ENCODE measurements at regions not wholly inside any gene's neighbourhood (a gene's known extent, or its start where the extent isn't known, plus 50 kb on each side); places are given as distances from the start of the nearest gene placed in this dataset.
A peak's percentile ranks its signal among the peaks of the same experiment; 100 is the strongest.
"Not testable (repeated sequence)": the region's sequence is repeated elsewhere in the genome, so short reads cannot be mapped to it uniquely, and the experiment has no call there.

DNA sequence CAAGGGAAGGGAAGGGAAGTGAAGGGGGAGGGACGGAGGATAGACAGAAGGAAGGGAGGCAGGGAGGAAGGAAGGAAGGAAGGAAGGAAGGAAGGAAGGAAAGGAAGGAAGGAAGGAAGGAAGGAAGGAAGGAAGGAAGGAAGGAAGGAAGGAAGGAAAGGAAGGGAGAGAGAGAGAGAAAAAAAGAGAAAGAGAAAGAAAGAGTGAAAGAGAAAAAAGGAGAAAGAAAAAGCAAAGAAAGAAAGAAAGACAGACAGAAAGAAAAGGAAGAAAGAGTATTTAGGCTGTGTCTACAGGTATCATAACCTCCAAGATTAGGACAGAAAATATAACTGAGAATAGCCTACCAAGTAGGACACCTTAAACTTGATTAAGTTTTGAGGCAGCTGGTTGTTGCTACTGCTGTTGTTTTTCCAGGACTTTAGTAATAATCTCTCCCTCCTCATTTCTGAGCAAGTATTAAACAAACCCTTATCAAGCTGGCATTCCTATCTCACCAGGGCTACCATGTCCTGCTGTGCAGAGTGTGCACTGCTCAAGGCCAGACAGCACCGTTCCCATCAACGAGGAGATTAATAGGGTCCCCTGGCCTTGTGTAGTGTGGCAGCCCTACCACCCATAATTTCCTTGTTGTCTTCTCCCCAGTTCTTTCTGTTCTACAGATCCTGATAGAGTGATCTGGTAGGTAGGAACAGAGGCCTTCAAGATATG, 90.5 kb upstream of the FHL2 start:
- no peak for DNase-seq (ENCODE audit: low spot score)
- intact Hi-C loops (cut with DNase I) = no loop called here

DNA sequence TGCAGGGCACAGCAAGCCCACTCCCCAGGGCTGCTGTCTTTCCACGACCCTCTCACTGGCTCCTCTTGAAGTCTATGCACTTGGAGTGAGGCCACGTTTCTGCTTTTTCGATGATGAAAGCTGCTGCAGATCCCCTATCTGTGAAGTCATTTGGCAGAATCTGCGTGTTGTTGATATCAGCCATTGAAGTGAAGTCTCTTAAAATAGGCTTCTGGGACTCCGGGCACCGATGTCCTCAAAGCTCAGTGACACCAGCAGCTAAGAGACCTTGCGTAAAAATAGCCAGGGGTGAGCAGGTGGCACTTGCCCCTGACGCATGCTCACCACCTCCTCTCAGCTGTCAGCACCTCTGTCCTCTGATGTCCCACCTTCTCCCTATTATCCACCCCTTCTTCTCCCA, 89.4 kb upstream of the FHL2 start:
- intact Hi-C loops (cut with DNase I) = no loop called here
- no peak for DNase-seq (ENCODE audit: low spot score)

DNA sequence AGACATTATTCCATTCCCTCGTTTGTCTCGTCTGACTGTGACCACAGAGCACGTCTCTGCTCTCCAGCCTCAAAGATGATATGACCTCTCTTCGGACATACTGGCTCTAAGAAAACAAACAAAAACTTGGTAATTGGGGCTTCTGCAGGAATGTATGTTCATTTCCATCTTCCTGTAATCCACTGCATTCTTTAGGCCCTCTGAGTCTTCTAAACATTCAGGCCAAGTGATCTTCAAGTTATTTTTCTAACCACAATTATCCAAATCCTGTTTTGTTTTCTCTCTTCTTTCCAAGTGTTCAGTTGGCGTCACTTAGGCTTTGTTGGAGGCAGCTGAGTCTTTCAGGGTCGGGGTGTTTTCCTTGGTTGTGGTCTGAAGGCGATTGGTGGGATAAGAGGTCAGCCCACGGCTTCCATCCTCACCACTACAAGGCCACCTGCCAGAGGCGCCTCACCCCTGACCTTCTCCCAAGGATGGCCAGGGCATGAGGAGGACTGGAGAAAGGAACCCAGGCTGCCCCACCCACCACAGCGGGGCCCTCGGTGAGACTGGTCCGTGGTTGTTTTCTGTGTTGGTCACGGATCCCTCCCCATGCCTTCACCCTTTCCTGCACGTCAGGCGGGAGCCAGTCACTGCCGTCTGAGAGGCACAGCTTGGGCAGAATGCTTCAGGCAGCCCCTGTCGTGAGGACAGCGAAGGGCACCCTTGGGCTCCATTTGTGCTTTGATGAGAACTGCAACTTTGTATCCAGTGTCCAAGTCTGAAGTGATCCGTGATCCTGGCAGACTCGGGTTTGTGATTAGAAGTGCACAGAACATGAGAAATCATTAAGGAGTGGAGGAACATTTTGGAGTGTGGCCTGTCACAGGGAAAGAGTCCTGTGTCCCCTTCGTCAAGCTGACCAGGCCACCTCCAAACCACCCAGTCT, 88.6 kb upstream of the FHL2 start:
- peak; percentile 87 for DNase-seq (ENCODE audit: low spot score)
- intact Hi-C loops (cut with DNase I) = no loop called here

DNA sequence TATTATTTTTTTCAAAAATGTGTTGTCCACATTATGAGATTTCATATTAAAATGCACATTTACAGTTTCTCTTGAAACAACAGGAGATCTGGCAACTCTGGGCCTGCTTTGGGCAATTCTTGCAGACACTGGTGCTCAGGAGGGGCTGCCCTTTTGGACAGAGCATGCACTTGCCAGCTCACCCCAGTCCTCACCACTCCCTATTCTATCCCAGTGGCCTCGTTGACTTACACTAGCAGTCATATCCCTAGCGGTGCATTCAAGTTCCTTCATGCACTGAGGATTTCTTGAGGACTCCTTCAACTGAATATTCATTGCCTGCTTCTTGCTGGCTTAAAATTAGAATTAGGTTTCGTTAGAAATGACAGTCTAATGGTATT, 87.9 kb upstream of the FHL2 start:
- DNase-seq (ENCODE audit: low spot score) = no peak
- intact Hi-C loops (cut with DNase I) = no loop called here

DNA sequence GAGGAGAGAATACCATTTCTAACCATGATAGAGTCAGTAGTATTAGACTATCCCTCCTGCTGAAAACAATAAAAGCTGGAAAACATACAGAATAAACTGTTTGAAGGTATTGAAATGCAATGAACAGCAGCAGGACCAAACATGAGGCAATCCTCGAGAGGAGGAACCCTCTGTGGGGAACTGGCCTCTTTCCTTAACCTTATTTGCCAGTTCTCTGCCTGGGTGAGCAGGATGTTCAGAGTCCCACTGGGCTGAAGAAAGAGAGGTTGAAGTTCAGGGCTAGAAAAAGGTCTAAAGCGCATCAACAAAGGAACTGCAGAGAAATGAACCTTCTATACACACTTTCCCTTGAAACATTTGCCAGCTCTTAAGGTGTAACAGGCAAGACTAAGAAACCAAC, 79.8 kb upstream of the FHL2 start:
- intact Hi-C loops (cut with DNase I) = no loop called here
- DNase-seq (ENCODE audit: low spot score) = no peak

DNA sequence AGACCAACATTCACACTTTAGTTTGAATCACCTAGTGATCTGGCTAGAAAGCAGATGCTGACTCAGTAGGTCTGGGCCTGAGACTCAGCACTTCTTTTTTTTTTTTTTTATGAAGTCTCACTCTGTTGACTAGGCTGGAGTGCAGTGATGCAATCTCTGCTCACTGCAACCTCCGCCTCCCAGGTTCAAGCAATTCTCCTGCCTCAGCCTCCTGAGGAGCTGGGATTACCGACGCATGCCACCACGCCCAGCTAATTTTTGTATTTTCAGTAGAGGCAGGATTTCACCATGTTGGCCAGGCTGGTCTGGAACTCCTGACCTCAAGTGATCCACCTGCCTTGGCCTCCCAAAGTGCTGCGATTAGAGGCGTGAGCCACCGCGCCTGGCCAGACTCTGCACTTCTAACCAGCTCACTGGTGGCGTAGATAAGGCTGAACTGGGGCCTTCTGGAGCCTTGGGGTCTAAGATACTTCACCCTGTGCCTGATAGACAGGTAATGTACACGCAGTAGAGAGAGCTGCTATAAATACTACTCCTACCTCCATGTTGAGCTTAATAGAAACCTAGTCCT, 78.3 kb upstream of the FHL2 start:
- DNase-seq (ENCODE audit: low spot score); intact Hi-C loops (cut with DNase I): not testable (repeated sequence)

DNA sequence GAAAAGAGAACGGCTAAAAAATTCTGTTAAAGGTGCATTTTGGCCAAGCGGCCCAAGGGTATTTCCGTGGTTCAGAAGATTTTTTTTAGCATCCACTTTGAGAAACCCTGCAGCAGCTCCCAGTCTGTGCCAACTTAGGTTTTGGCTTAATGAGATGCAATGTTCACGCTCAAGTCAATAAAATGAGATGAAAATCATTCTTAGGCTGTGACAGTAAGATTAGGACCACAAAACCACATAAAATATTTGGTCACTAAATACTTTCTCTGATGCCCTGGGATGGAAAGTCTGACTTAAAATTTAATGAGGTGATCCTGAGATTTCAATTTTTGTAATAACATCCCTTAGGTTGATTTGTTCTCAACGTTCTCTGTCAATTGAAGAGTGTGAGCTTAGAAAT, 74.2 kb upstream of the FHL2 start:
- DNase-seq (ENCODE audit: low spot score) = no peak
- intact Hi-C loops (cut with DNase I) = no loop called here

DNA sequence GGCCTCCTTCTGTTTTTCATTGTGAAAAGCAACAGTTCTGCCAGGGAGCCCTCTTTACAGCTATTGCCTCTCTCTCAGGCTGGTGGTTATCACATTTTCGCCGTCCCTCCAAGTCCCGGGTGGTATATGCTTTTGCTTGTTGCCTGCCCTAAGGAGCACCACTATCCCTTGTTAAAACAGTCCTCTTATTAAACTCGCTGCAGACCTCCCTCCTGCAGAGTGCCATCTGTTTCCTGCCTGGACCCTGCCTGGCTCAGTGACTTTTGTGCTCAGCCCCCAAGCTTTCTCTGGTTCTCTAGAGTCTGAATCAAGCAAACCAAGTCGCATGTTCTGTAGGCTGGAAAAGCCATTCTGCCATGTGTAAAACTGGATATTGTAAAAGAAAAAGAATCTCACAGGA, 72.1 kb upstream of the FHL2 start:
- no peak for DNase-seq (ENCODE audit: low spot score)
- intact Hi-C loops (cut with DNase I) = no loop called here

DNA sequence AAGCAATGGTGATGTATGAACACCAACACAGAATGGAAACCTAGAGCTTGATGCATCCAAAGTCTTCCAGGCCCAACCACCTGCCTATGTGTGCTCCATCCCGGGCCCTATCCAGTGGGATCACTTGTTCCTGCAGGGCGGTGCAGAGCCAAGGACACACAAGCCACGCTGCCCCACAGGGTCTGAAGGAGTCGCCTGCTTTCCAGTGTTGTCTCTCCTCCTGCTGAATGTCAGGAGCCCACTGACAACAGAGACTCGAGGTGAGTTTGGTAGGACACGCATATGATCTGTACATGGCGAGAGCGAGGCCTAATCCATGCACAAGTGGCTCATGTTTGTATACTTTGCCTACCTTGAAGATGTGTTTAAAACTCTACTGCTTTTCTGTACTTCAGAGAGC, 70.9 kb upstream of the FHL2 start:
- DNase-seq (ENCODE audit: low spot score) = no peak
- intact Hi-C loops (cut with DNase I) = no loop called here

DNA sequence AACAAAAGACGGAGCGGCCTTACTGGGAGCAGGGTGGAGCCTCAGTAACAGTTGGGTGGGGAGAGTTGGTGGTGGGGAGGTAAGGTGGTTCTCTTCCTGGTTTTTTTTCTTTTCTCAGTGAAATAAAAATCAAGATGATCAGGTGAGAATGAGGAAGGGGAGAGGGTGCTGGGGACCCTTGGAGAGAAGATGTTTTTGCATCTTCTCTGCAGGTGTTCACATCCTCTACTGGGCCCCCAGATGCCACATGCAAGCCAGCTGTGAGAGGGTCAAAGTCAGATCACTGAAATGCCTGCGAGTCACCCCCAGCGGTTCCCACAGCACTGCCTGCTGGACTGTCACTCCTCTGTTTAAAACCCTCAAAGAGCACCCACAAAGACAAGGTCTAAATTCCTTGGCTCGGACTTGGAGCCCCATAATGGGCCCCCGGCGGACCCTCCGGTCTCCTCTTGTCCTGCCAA, 69.8 kb upstream of the FHL2 start:
- DNase-seq (ENCODE audit: low spot score) = no peak
- intact Hi-C loops (cut with DNase I) = no loop called here

DNA sequence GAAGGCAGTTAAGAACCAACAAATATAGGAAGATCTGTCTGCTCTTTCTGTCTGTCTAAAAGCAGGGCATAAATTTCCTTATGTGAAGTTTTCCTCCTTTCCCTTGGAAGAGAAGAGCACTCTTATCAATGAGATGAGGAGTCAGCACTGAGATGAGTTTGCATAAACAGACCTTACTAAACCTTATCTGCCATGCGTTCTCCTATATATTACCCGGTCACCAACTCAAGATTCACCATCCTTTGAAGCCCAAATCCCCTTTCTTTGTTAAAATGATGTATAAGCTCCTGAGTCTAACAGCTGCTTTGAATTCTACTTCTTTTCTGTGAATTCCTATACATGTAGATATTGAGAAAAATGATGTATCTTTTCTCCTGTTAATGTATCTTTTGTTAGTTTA, 65.5 kb upstream of the FHL2 start:
- intact Hi-C loops (cut with DNase I) = no loop called here

DNA sequence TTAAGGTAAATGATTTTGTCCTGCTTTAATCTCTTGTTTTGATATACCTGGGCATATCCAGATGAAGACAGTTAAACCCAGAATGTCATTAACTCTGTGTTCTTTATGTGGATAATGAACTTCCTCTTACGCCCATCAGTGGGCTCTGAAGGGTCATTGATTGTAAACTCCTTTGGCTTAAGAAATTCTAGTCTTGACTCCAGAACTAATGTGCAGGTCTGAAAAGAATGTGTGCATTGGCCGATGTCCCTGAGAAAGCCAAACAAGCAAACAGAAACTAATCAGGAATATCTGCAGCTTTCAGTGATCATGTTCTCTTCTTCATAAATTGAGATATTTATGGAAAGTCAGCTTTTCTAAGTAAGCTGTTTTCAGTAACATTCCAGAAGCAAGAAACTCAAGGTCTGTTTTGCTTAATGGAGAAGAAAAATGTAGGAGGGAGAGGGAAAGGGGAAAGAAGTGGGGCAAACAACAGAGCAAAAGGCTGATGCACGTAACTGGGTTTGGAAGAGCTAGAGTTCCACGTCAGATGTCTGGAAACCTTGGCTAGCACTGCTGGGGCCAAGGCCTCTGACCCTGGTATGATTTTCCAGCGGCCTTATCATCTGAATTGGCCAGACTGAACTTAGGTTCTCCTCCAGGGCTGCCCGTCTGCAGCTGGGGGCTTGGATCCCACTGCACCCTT, 61.3 kb upstream of the FHL2 start:
- DNase-seq (ENCODE audit: low spot score) = peak; percentile 84

More for the DNA sequence above, 65.5 kb upstream of the FHL2 start:
- no peak for DNase-seq (ENCODE audit: low spot score)

DNA sequence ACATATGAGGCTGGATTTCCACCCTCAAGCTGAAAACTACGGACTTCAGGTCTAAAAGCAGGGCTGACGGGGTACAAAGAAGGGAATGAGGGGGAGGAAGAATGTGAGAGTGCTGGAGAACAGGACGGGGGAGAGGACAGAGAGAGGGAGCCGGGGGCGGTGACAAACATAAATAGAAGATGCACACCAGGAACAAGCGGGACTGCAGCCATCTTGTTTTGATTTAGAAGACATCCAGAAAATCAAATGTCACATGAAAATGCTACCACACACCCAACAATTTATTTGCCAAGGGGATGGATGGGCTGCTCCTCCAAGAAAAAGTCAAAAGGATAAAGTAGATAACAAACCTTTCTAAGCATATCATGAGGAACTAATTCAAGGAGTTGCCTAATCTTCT, 59.2 kb upstream of the FHL2 start:
- intact Hi-C loops (cut with DNase I) = no loop called here

More for the DNA sequence above, 61.3 kb upstream of the FHL2 start:
- intact Hi-C loops (cut with DNase I) = no loop called here

DNA sequence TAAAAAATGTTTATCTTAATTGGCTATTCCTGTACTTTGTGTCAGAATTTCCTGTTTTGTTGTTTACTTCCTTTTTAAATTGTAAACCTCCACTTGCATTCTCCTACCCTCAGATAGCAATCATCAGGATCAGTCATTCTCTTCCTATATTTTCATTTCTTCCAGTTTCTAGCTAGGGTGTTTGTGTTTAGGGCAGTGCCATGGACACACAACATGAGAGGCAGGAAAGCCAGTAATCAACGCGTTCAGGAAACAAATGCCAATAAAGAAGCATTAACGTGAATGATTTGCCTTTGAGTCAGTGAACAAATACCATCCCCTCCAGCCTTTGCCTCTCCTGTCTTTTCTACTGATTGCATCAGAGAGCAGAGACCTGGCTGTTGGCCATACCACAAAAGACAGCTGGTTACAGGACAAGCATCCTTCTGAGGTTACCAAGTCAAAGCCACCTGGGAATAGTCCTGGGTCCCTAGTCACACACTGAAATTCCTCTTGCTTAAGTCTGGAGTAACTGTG, 56.7 kb upstream of the FHL2 start:
- intact Hi-C loops (cut with DNase I) = no loop called here
- DNase-seq (ENCODE audit: low spot score) = peak; percentile 85

More for the DNA sequence above, 59.2 kb upstream of the FHL2 start:
- DNase-seq (ENCODE audit: low spot score) = no peak

DNA sequence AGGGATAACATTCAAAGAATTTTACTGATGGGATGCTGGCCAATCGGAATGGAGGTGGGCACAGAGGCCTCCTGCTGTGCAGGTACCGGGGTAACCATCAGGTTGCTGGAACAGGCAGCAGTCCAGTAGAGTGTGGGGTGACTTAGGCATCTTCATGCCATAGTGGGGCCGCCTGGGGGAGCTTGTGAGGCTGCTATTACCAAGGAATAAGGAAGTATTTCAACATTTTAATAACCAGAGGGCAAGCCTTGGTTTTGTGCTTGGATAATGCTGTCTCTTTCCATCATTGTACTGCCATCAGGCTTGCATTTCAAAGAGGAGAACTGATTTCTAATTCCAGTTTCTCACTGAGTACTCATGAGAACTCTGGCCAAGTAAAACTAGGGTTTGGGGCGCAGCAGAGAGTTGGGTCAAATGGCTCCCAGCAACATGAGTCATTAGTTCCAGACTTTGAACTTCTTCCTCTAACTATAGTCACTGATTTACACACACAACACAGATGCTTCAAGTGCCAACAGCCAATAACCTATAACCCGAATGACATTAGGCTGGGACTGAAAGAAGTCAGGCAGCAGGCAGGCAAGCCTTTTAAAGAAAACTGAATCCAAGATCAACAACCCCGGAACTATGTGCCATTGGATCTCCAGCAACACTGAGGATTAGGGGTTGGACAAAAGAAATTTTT, 56.1 kb upstream of the FHL2 start:
- DNase-seq (ENCODE audit: low spot score) = peak; percentile 87
- intact Hi-C loops (cut with DNase I) = no loop called here

DNA sequence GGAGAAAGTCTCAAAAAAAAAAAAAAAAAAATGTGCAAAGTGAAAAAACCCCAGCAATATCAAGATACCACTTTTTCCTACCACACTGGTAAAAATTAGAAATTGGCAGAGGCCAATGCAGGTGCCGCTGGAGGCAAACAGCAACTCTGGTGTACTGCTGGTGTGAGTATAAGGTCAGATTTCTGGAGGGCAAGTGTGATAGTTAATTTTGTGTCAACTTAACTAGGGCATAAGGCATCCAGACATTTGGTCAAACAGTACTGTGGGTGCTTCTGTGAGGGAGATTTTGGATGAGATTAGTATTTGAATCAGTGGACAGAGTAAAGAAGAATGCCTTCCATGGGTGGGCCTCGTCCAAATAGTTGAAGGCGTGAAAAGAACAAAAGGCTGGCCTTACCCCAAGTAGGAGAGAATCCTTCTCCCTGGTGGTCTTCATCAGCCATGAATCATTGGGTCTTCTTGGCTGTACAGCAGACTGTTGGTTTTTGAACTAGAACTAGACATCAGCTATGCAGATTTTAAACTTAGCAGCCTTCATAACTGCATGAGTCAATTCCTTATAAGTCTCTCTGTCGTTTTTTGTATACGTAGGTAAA, 52.8 kb upstream of the FHL2 start:
- intact Hi-C loops (cut with DNase I) = no loop called here
- DNase-seq (ENCODE audit: low spot score) = no peak

DNA sequence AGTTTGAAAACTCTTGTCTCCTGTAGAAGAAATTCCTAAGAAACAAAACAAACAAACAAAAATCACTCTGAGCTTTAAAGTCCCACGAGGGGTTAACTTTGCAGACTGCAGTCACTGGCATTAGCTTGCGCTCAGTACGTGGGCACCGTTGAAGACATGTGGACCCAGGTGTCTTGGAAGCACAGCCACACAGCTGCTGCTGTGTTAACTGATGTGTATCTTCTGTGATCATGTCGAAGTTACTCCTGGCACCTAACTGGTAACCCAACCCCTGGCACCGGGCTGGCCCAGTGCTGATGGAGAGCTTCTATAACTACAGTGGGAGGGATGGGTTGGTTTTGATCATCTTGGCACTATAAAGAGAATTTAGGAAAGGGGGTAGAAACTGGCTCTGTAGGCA, 51.6 kb upstream of the FHL2 start:
- intact Hi-C loops (cut with DNase I) = no loop called here
- no peak for DNase-seq (ENCODE audit: low spot score)

DNA sequence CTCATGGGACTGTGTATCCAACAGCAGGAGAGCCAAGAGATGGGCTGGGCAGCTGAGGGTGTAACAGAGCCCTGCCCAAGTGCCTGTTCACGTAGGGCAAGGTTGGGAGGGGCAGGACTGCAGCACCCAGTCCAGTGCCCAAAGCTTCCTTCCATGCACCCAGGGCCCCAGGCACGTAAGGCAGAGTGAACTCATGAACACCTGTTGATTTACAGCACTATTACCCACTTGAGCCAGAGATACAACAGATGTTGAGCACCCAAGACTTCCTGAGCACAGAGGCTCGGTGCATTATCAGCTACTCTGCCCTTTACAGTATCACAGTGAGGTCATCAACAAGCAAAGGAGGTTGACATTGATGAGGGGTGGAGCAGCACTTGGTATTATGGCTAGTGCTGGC, 50.2 kb upstream of the FHL2 start:
- intact Hi-C loops (cut with DNase I) = no loop called here
- no peak for DNase-seq (ENCODE audit: low spot score)

Measured in posterior vena cava (tissue), 2 donors.